ENCODE measurements at regions not wholly inside any gene's neighbourhood (a gene's known extent, or its start where the extent isn't known, plus 50 kb on each side); places are given as distances from the start of the nearest gene placed in this dataset.

DNA sequence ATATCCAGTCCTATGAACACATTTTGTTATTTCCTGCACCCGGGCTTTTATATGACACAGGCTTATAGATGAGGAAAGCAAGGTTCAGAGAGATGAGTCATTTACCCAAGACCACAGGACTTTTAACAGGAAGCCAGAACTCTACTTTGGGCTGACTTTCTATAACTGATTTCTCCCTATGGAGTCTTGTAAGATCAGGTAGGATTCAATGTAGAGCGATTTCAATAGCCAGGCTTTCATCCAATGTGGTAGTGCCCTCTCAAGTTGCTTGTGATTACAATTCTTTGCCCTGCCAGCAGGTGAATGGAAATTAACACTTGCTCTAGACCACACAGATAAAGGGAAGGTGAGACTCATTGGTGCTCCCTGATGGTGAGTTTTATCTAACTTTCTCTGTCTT lies 378.3 kb downstream of the INSC start:
- TF ChIP-seq, protein P1, sequence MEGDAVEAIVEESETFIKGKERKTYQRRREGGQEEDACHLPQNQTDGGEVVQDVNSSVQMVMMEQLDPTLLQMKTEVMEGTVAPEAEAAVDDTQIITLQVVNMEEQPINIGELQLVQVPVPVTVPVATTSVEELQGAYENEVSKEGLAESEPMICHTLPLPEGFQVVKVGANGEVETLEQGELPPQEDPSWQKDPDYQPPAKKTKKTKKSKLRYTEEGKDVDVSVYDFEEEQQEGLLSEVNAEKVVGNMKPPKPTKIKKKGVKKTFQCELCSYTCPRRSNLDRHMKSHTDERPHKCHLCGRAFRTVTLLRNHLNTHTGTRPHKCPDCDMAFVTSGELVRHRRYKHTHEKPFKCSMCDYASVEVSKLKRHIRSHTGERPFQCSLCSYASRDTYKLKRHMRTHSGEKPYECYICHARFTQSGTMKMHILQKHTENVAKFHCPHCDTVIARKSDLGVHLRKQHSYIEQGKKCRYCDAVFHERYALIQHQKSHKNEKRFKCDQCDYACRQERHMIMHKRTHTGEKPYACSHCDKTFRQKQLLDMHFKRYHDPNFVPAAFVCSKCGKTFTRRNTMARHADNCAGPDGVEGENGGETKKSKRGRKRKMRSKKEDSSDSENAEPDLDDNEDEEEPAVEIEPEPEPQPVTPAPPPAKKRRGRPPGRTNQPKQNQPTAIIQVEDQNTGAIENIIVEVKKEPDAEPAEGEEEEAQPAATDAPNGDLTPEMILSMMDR (IDR thresholded peaks at IDR 0.05; ENCODE audit: borderline replicate concordance, extremely low read depth, low read length, poor library complexity, severe bottlenecking): no peak
- TF ChIP-seq EZH2 (IDR thresholded peaks at IDR 0.05; ENCODE audit: borderline replicate concordance, low read depth, low read length, severe bottlenecking): no peak
